ENCODE measurements at regions not wholly inside any gene's neighbourhood (a gene's known extent, or its start where the extent isn't known, plus 50 kb on each side); places are given as distances from the start of the nearest gene placed in this dataset.
A peak's percentile ranks its signal among the peaks of the same experiment; 100 is the strongest.

GRCh38 chr1:9179463-9180110, 50.7 kb upstream of the GPR157 start:
- Histone ChIP-seq H3K18ac (ENCODE audit: low read depth, low read length) (no peak overlapping the region), H3K14ac (replicated peaks; ENCODE audit: low read depth, low read length) (no peak overlapping the region), H3K36me3 (ENCODE audit: control insufficient read depth, insufficient read depth, low read length) (peaks cover 32% of the 10 kb centered on the region), H4K5ac (ENCODE audit: low read depth, low read length) (no peak overlapping the region), H4K8ac (ENCODE audit: low read depth in 2 of 2, low read length in 2 of 2) (peak overlapping the region in 1 of 2 experiments; percentile 12; a peak in 1 of 4 replicates), H2BK15ac (ENCODE audit: low read depth, low read length) (0 out of 3 replicates have a peak overlapping the region, but pooled peaks have one; percentile 13), H2AK9ac (replicated peaks; ENCODE audit: low read depth, low read length, poor library complexity) (no peak overlapping the region), H3K4me3 (ENCODE audit: insufficient read depth, low read depth, low read length) (no peak overlapping the region), H2AFZ (replicated peaks; ENCODE audit: low read length, poor library complexity) (no peak overlapping the region), H3K79me1 (ENCODE audit: low read depth in 1 of 2, low read length in 2 of 2) (peaks cover 40 to 87% of the 10 kb centered on the region in 2 experiments), H3K4me1 (ENCODE audit: control insufficient read depth, insufficient read depth, low read length) (peaks cover 16% of the 10 kb centered on the region), H4K91ac (ENCODE audit: insufficient read depth, low read depth, low read length) (no peak overlapping the region), H3K23ac (ENCODE audit: low read depth, low read length) (no peak overlapping the region; the same call in 1 of the 2 replicates), H2BK20ac (ENCODE audit: low read depth, low read length) (no peak overlapping the region; the same call in 1 of the 2 replicates), H3K4ac (ENCODE audit: low read depth, low read length) (no peak overlapping the region), H2BK120ac (ENCODE audit: low read depth, low read length) (no peak overlapping the region; the same call in 1 of the 2 replicates), H3K9ac (ENCODE audit: low read depth, low read length) (no peak overlapping the region), H3K9me3 (ENCODE audit: control insufficient read depth, insufficient read depth, low read length) (no peaks in the 10 kb centered on the region), H4K20me1 (ENCODE audit: insufficient read depth, low read length) (peaks cover 60% of the 10 kb centered on the region), H2AK5ac (ENCODE audit: low read depth, low read length) (no peak overlapping the region; the same call in 1 of the 2 replicates), H3K27me3 (ENCODE audit: control insufficient read depth, insufficient read depth, low read length) (no peaks in the 10 kb centered on the region), H3K56ac (ENCODE audit: extremely low read depth, insufficient read depth, low read length) (peak overlapping the region; percentile 20; the same call in 1 of the 2 replicates), H3K4me2 (ENCODE audit: low read depth, low read length) (peak overlapping the region; percentile 20), H3K9me1 (ENCODE audit: insufficient read depth, low read length) (peaks cover 29% of the 10 kb centered on the region), H3K27ac (ENCODE audit: insufficient read depth, low read length) (no peak overlapping the region), H2BK5ac (ENCODE audit: low read depth, low read length, poor library complexity, severe bottlenecking) (no peak overlapping the region)
- dilution Hi-C loops (cut with HindIII; ENCODE audit: low sequenced_read_pairs, unreplicated experiment) = no loop called here
- DNase-seq = no peak
- POLR2A ChIA-PET (ENCODE audit: unreplicated experiment) = no interaction called here
- no peak for ATAC-seq (ENCODE audit: low read depth)
- TF ChIP-seq MAZ (IDR thresholded peaks at IDR 0.05; ENCODE audit: borderline replicate concordance, low read depth, low read length) (no peak), CTCF (conservative IDR thresholded peaks at IDR 0.05; ENCODE audit: low read depth, low read length) (no peak), FOS (IDR thresholded peaks at IDR 0.05; ENCODE audit: low read depth, low read length) (no peak), RCOR1 (IDR thresholded peaks at IDR 0.05; ENCODE audit: insufficient replicate concordance, low read length) (no peak), BHLHE40 (IDR thresholded peaks at IDR 0.05; ENCODE audit: low read depth, low read length) (no peak), MXI1 (IDR thresholded peaks at IDR 0.05; ENCODE audit: borderline replicate concordance, low read depth, low read length) (no peak), RFX5 (IDR thresholded peaks at IDR 0.05; ENCODE audit: low read depth, low read length) (no peak), SMC3 (IDR thresholded peaks at IDR 0.05; ENCODE audit: low read depth, low read length) (no peak), POLR2A (IDR thresholded peaks at IDR 0.05; ENCODE audit: low read depth, low read length) (no peak), CEBPB (IDR thresholded peaks at IDR 0.05; ENCODE audit: low read depth, low read length) (no peak), CHD1 (IDR thresholded peaks at IDR 0.05; ENCODE audit: low read depth, low read length) (no peak), MAFK (IDR thresholded peaks at IDR 0.05; ENCODE audit: low read depth, low read length) (no peak), RAD21 (IDR thresholded peaks at IDR 0.05; ENCODE audit: low read length) (no peak), ELK1 (IDR thresholded peaks at IDR 0.05; ENCODE audit: borderline replicate concordance, low read depth, low read length) (no peak), USF2 (IDR thresholded peaks at IDR 0.05; ENCODE audit: low read depth, low read length) (no peak), NFE2L2 (IDR thresholded peaks at IDR 0.05; ENCODE audit: low read depth, low read length) (no peak)
- WGBS, 2 experiments (ENCODE audit: extremely low coverage in 2 of 2, insufficient read length in 1 of 2) = 96% methylated on average over 6 of the region's 11 CpGs; no CpG with 5 or more reads in 1 of the 2 experiments
- BruUV-seq (replicated peaks) = TSS peak; percentile 10
- CTCF ChIA-PET = interaction anchor here (0.9 kb wide), 1 partner anchor 55 kb away, joined by 3 read pairs; the partner anchor contains the start of gene H6PD
- in situ Hi-C loops (cut with MboI; ENCODE audit: low sequenced_read_pairs) = no loop called here
- intact Hi-C loops (cut with micrococcal nuclease) = no loop called here
